Osteocyte (in vitro differentiated cells): ENCODE measurements at regions not wholly inside any gene's neighbourhood (a gene's known extent, or its start where the extent isn't known, plus 50 kb on each side); places are given as distances from the start of the nearest gene placed in this dataset.

Experiments used
- DNase-seq: peaks from one replicate; pipeline ENCODE4 v3.0.0; 2021; ENCODE audit warnings: mixed read lengths; ENCODE audit not compliant: unreplicated experiment; ENCODE audit errors: extremely low spot score
- H3K27ac Mint-ChIP-seq: one replicate; pipeline ENCODE4 v1.8.0; 2021; ENCODE audit warnings: mild to moderate bottlenecking, mixed read lengths; ENCODE audit not compliant: unreplicated experiment
- H3K27me3 Mint-ChIP-seq: one replicate; pipeline ENCODE4 v1.8.0; 2021; ENCODE audit warnings: mixed read lengths; ENCODE audit not compliant: unreplicated experiment
- H3K36me3 Mint-ChIP-seq: one replicate; pipeline ENCODE4 v1.8.0; 2021; ENCODE audit warnings: mixed read lengths; ENCODE audit not compliant: unreplicated experiment
- H3K4me1 Mint-ChIP-seq: one replicate; pipeline ENCODE4 v1.8.0; 2021; ENCODE audit warnings: mixed read lengths; ENCODE audit not compliant: unreplicated experiment
- H3K4me3 Mint-ChIP-seq: one replicate; pipeline ENCODE4 v1.8.0; 2021; ENCODE audit warnings: mild to moderate bottlenecking, moderate library complexity, mixed read lengths; ENCODE audit not compliant: unreplicated experiment
- H3K9me3 Mint-ChIP-seq: one replicate; pipeline ENCODE4 v1.8.0; 2021; ENCODE audit warnings: mixed read lengths; ENCODE audit not compliant: unreplicated experiment
- TF ChIP-seq, protein P1 (sequence below): fragments of 200-600 bp; sonication (generic); IDR thresholded peaks from 2 replicates; pipeline ENCODE4 v1.5.0; 2021; ENCODE audit warnings: antibody characterized with exemption, mild to moderate bottlenecking, moderate library complexity

DNA sequence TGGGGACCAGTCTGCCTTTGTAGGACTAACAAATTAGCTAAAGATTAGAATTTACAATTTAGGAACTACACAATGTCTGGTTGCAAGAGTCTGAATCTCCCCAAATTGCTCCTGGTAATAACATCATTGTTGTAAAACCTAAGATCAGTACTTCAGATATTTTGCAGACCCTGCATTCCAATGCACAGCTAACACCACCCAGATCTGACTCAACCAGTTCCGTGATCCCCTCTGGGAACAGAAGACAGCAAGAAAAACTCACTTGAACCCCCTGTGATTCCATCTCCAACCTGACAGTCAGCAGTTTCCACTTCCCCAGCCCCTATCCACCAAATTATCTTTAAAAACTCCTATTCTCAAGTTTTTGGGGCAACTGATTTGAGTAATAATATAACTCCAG is 201.9 kb upstream of the ARPP21 start:
- no peak overlapping the region for H3K4me3 Mint-ChIP-seq
- peaks cover 10% of the 10 kb centered on the region for H3K9me3 Mint-ChIP-seq
- no peak for DNase-seq
- H3K4me1 Mint-ChIP-seq = peaks cover 2% of the 10 kb centered on the region
- no peaks in the 10 kb centered on the region for H3K27me3 Mint-ChIP-seq
- no peak overlapping the region for H3K27ac Mint-ChIP-seq
- TF ChIP-seq, protein P1, sequence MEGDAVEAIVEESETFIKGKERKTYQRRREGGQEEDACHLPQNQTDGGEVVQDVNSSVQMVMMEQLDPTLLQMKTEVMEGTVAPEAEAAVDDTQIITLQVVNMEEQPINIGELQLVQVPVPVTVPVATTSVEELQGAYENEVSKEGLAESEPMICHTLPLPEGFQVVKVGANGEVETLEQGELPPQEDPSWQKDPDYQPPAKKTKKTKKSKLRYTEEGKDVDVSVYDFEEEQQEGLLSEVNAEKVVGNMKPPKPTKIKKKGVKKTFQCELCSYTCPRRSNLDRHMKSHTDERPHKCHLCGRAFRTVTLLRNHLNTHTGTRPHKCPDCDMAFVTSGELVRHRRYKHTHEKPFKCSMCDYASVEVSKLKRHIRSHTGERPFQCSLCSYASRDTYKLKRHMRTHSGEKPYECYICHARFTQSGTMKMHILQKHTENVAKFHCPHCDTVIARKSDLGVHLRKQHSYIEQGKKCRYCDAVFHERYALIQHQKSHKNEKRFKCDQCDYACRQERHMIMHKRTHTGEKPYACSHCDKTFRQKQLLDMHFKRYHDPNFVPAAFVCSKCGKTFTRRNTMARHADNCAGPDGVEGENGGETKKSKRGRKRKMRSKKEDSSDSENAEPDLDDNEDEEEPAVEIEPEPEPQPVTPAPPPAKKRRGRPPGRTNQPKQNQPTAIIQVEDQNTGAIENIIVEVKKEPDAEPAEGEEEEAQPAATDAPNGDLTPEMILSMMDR = no peak
- H3K36me3 Mint-ChIP-seq = no peaks in the 10 kb centered on the region

DNA sequence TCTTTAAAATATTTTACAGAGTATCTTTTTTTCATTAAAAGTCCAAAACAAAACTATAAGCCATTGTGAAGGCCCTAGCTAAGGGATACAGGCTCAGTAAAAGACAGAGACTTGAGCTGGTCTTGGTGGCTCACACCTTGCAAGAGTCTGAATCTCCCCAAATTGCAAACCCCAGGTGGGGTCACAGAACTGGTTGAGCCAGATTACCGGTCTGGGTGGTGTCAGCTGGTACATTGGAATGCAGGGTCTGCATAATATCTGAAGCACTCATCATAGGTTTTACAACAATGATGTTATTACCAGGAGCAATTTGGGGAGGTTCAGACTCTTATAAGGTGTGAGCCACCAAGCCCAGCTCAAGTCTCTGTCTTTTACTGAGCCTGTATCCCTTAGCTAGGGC is 201.2 kb upstream of the ARPP21 start:
- Mint-ChIP-seq H3K27me3 (no peaks in the 10 kb centered on the region), H3K4me1 (peaks cover 2% of the 10 kb centered on the region), H3K9me3 (peaks cover 10% of the 10 kb centered on the region), H3K4me3 (no peak overlapping the region), H3K36me3 (no peaks in the 10 kb centered on the region), H3K27ac (no peak overlapping the region)
- no peak for DNase-seq
- TF ChIP-seq, protein P1 = no peak

DNA sequence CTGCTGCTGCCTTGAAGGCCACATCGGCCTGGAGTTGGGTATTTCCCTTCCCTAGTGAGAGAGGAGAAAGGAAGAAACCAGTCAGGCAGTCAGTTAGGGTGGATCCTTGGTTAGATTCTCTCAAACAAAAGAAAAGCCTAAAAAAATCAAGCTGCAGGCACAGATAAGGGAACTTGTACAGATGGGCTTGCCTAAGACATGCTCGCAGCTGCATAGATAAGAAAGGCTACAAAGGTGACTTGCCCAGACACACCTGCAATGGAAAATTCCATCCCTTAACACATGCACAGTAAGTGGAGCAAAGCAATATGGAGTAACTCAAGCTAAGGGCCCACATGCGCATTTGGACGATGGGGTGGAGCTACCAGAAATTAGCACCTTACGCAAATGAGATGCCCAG is 199.7 kb upstream of the ARPP21 start:
- H3K4me3 Mint-ChIP-seq = no peak overlapping the region
- H3K27me3 Mint-ChIP-seq = peaks cover 7% of the 10 kb centered on the region
- peaks cover 10% of the 10 kb centered on the region for H3K9me3 Mint-ChIP-seq

DNA sequence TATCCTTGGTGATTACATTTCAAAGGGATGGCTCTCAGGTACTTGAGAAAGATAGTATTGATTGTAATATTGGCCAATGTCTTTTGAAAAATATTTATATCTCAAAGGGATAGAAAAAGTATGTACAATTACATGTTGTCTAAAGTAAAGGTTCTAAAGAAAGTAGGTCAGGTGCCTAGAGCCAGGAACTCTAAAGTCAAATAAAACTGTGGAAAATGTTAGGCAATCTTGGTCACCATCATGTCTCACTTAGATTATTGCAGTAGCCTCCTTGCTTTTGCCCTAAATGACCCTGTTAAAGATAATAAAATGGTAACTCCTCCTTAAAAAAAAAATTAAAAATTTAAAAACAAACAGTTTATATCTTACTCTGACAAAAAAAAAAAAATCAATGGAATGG is 198.5 kb upstream of the ARPP21 start:
- H3K36me3 Mint-ChIP-seq = no peaks in the 10 kb centered on the region
- TF ChIP-seq, protein P1 = no peak

More for the DNA sequence above, 199.7 kb upstream of the ARPP21 start:
- Mint-ChIP-seq H3K4me1 (peaks cover 2% of the 10 kb centered on the region), H3K36me3 (no peaks in the 10 kb centered on the region), H3K27ac (no peak overlapping the region)
- TF ChIP-seq, protein P1 = no peak
- no peak for DNase-seq

DNA sequence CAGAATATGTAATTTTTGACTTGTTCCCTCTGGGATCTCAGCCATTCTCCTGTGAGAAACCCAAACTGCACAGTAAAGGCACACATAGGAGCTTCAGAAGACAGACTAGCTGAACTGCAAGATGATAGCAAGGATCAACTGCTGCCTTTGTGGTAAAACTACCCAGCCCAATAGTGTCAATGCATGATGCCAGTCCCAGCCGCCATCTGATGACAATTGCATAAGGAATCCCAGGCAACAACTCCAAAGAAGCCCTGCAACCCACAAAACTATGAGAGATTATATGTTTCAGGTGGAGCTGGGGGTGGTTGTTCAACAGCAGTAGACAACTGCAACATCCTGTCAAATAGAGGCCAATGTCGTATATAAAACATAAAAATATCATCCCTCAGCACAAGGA is 192.4 kb upstream of the ARPP21 start:
- Mint-ChIP-seq H3K27ac (no peak overlapping the region), H3K9me3 (peaks cover 4% of the 10 kb centered on the region), H3K27me3 (peaks cover 7% of the 10 kb centered on the region), H3K36me3 (no peaks in the 10 kb centered on the region), H3K4me1 (no peaks in the 10 kb centered on the region), H3K4me3 (no peak overlapping the region)
- no peak for DNase-seq
- TF ChIP-seq, protein P1 = no peak

More for the DNA sequence above, 198.5 kb upstream of the ARPP21 start:
- peaks cover 7% of the 10 kb centered on the region for H3K27me3 Mint-ChIP-seq
- H3K9me3 Mint-ChIP-seq = peaks cover 9% of the 10 kb centered on the region
- no peak overlapping the region for H3K4me3 Mint-ChIP-seq
- peaks cover 2% of the 10 kb centered on the region for H3K4me1 Mint-ChIP-seq
- DNase-seq = no peak
- H3K27ac Mint-ChIP-seq = no peak overlapping the region
